ENCODE measurements at regions not wholly inside any gene's neighbourhood (a gene's known extent, or its start where the extent isn't known, plus 50 kb on each side); places are given as distances from the start of the nearest gene placed in this dataset.
"Not testable (repeated sequence)": the region's sequence is repeated elsewhere in the genome, so short reads cannot be mapped to it uniquely, and the experiment has no call there.

DNA sequence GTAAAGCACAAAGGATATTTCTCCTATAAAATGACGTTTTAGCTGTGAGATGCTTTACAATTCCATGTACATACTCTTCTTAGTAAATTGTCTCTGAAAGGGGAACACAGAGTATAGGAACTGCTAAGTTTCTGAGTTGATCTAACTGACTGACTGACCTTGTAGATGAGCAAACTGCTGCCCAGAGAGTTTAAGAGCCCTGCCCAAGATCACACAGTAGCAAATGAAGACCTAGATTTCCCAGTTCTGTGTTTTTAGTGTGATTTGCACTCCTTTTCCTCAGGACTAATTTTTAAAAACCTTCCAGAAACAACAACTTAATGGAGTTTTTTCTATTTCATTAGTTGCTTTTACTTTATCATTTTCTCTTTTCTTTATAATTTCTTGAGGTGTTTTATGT, 247.7 kb downstream of the PDCD6IP start:
- DNase-seq (ENCODE audit: low read depth): no peak
- TF ChIP-seq, protein P1, sequence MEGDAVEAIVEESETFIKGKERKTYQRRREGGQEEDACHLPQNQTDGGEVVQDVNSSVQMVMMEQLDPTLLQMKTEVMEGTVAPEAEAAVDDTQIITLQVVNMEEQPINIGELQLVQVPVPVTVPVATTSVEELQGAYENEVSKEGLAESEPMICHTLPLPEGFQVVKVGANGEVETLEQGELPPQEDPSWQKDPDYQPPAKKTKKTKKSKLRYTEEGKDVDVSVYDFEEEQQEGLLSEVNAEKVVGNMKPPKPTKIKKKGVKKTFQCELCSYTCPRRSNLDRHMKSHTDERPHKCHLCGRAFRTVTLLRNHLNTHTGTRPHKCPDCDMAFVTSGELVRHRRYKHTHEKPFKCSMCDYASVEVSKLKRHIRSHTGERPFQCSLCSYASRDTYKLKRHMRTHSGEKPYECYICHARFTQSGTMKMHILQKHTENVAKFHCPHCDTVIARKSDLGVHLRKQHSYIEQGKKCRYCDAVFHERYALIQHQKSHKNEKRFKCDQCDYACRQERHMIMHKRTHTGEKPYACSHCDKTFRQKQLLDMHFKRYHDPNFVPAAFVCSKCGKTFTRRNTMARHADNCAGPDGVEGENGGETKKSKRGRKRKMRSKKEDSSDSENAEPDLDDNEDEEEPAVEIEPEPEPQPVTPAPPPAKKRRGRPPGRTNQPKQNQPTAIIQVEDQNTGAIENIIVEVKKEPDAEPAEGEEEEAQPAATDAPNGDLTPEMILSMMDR (IDR thresholded peaks at IDR 0.05; ENCODE audit: insufficient read depth, low read length): no peak
- H3K4me3 ChIP-seq (ENCODE audit: low read depth, low read length): no peak overlapping the region

DNA sequence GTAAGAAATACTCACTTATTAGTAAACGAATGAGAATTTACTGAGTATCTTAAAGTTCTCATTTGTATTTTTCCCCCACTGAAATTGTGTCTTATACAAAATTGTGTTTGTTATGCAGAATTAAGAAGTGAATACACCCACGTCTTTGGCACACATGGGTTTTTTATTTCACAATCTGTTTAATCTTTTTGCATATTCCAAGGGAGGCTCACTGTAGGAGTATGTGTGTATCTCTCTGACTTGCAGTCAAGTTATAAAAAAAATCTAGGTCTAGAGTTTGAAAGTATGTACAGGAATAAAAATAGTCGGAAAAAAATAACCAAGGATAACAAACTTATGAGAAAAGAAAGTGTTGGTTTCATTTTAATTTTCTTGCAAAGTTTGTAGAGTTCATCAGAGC, 255.2 kb downstream of the PDCD6IP start:
- peak; percentile 21 for DNase-seq (ENCODE audit: low read depth)
- H3K4me3 ChIP-seq (ENCODE audit: low read depth, low read length): no peak overlapping the region
- TF ChIP-seq, protein P1 (IDR thresholded peaks at IDR 0.05; ENCODE audit: insufficient read depth, low read length): no peak

DNA sequence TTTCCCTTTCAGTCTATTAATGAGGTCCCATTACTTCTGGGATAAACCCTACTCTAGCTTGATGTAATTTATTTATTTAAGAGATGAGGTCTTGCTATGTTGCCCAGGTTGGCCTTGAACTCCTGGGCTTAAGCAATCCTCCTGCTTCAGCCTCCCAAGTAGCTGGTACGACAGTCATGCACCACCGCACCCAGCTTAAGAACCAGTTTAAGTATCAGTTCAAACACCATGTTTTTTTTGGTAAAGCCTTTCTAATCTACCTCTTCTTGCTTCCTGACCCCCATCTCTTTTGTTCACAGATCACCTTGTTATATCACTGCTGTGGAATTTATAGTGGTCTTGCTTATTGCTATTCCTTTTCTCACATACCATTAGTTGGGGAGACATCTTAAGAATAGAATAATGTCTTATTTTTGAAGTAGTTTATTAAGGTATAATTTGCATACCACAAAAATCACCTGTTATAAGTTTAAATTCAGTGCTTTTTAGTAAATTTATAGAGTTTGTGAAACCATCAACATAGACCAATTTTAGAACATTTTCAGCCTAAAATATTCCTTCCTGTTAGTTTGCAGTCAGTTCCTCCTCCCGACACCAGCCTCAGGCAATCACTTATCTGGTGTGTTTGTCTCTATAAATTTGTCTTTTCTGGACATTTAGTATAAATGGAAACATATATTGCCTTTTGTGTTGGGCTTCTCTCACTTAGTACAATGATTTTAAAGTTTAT, 257.9 kb downstream of the PDCD6IP start:
- no peak overlapping the region for H3K4me3 ChIP-seq (ENCODE audit: low read depth, low read length)
- DNase-seq (ENCODE audit: low read depth): no peak
- TF ChIP-seq, protein P1 (IDR thresholded peaks at IDR 0.05; ENCODE audit: insufficient read depth, low read length): no peak

DNA sequence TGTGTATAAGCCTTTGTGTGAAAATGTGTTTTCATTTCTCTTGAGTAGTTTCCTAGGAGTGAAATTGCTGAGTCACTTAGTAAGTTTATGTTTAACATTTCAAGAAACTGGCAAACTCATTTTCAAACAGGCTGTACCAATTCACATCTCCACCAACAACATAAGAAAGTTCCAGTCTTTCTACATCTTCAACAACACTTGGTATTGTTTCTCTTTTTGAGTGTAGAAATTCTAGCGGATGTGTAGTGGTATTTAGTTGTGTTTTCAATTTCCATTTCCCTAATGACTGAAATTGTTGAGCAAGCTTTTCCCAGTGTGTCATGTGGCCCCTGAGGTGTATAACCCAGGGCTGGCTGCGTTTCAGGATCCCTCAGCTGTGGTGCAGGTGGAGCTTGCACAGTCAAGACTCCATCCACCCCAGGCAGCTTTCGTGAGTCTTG, 258.5 kb downstream of the PDCD6IP start:
- TF ChIP-seq, protein P1 (IDR thresholded peaks at IDR 0.05; ENCODE audit: insufficient read depth, low read length): no peak
- DNase-seq (ENCODE audit: low read depth): peak; percentile 47
- H3K4me3 ChIP-seq (ENCODE audit: low read depth, low read length): no peak overlapping the region

DNA sequence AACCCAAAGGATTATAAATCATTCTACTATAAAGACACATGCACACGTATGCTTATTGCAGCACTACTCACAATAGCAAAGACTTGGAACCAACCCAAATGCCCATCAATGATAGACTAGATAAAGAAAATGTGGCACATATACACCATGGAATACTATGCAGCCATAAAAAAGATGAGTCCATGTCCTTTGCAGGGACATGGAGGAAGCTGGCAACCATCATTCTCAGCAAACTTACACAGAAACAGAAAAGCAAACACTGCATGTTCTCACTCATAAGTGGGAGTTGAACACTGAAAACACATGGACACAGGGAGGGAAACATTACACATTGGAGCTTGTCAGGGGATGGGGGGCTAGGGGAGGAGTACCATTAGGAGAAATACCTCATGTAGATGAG, 262.6 kb downstream of the PDCD6IP start:
- DNase-seq (ENCODE audit: low read depth); H3K4me3 ChIP-seq (ENCODE audit: low read depth, low read length): not testable (repeated sequence)

DNA sequence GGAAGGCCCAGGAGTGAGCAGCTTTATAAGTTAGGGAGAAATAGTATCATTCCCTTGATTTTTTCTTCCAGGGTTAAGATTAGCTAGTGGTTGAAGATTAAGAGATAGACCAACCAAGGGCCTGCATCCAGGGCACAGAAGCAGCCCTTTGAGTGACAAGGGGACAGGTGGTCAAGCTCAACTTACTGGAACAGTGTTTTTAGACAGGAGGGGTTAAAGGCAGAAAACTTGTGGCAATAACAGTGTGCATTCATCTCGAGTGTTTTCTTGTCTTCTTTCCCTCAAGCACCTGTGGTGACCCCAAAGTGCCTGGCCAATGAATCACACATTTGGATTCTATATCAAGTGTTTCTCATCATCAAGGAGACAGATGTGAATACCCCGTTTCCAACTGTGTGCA, 267.5 kb downstream of the PDCD6IP start:
- no peak for DNase-seq (ENCODE audit: low read depth)
- H3K4me3 ChIP-seq (ENCODE audit: low read depth, low read length): no peak overlapping the region
- TF ChIP-seq, protein P1 (IDR thresholded peaks at IDR 0.05; ENCODE audit: insufficient read depth, low read length): no peak

DNA sequence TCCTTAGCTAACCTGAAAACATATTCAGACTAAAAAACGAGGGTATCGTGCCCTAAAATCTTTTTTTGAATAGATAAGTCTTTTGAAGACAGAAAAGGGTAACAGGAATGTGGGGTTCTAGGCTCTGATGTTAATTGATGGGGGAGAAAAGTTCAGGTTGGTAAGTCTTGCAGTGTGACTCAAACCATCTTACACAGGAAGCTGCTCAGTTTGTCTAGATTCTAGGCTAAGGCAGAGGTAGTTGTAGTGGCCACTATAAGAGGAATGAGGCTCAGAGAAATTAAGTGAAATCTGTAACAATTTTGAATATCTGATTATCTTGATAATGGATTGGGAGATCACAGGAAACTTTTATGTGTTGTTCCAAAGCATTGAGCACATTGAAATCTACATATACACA, 267.9 kb downstream of the PDCD6IP start:
- TF ChIP-seq, protein P1 (IDR thresholded peaks at IDR 0.05; ENCODE audit: insufficient read depth, low read length): no peak
- no peak for DNase-seq (ENCODE audit: low read depth)

More for the DNA sequence above, 267.9 kb downstream of the PDCD6IP start:
- no peak overlapping the region for H3K4me3 ChIP-seq (ENCODE audit: low read depth, low read length)
